Suprapubic skin (tissue), 3 donors: ENCODE measurements at regions not wholly inside any gene's neighbourhood (a gene's known extent, or its start where the extent isn't known, plus 50 kb on each side); places are given as distances from the start of the nearest gene placed in this dataset.

ENCODE experiments used
- CTCF ChIP-seq, 2 donors: fragments of 200-600 bp in 1 of 2; fragments of 450-650 bp in 1 of 2; sonication (generic) in 1 of 2; IDR thresholded peaks; one replicate each; pipeline ENCODE4 v1.5.1; 2016 to 2019; ENCODE audit warnings: antibody characterized with exemption in 2 of 2, mild to moderate bottlenecking in 1 of 2, moderate library complexity in 1 of 2
- EP300 ChIP-seq: sonication (generic); formaldehyde crosslinking; IDR thresholded peaks from one replicate; pipeline ENCODE4 v1.6.1; 2017; ENCODE audit warnings: antibody characterized with exemption
- POLR2A ChIP-seq, 2 donors: fragments of 450-650 bp; IDR thresholded peaks; one replicate each; pipeline ENCODE4 v1.6.1; 2017; ENCODE audit warnings: antibody characterized with exemption in 2 of 2, mild to moderate bottlenecking in 2 of 2, moderate library complexity in 2 of 2

GRCh38 chr18:57900906-57901435, 97.9 kb upstream of the ATP8B1 start:
- TF ChIP-seq CTCF (IDR thresholded peaks at IDR 0.05) (no peak), POLR2A (IDR thresholded peaks at IDR 0.05) (no peak), EP300 (no peak)
